ENCODE measurements at regions not wholly inside any gene's neighbourhood (a gene's known extent, or its start where the extent isn't known, plus 50 kb on each side); places are given as distances from the start of the nearest gene placed in this dataset.
"Not testable (repeated sequence)": the region's sequence is repeated elsewhere in the genome, so short reads cannot be mapped to it uniquely, and the experiment has no call there.

- DNase-seq = no peak
These were observed 310.3 kb upstream of the GNPDA2 start for GRCh38 chr4:45036677-45037076.

GRCh38 chr4:45033676-45034419, 307.5 kb upstream of the GNPDA2 start:
- no peak for DNase-seq

- DNase-seq = no peak
These were observed 303.7 kb upstream of the GNPDA2 start for GRCh38 chr4:45030059-45030458.

GRCh38 chr4:45007508-45007907, 281.2 kb upstream of the GNPDA2 start:
- DNase-seq = no peak

GRCh38 chr4:45006078-45006477, 279.7 kb upstream of the GNPDA2 start:
- DNase-seq = no peak

- DNase-seq = no peak
These were observed 278.6 kb upstream of the GNPDA2 start for GRCh38 chr4:45004847-45005565.

GRCh38 chr4:45004326-45004725, 278.0 kb upstream of the GNPDA2 start:
- no peak for DNase-seq

- DNase-seq = no peak
These were observed 270.0 kb upstream of the GNPDA2 start for GRCh38 chr4:44996276-44996845.

GRCh38 chr4:44988011-44988410, 261.7 kb upstream of the GNPDA2 start:
- DNase-seq = no peak

- DNase-seq = no peak
These were observed 259.6 kb upstream of the GNPDA2 start for GRCh38 chr4:44985938-44986337.

- DNase-seq = no peak
These were observed 258.8 kb upstream of the GNPDA2 start for GRCh38 chr4:44985152-44985551.

- DNase-seq = no peak
These were observed 257.7 kb upstream of the GNPDA2 start for GRCh38 chr4:44984083-44984482.

- no peak for DNase-seq
These were observed 256.7 kb upstream of the GNPDA2 start for GRCh38 chr4:44983083-44983482.

- no peak for DNase-seq
These were observed 251.7 kb upstream of the GNPDA2 start for GRCh38 chr4:44978020-44978419.

GRCh38 chr4:44965435-44966095, 239.2 kb upstream of the GNPDA2 start:
- peak; percentile 8 for DNase-seq

GRCh38 chr4:44964086-44964485, 237.7 kb upstream of the GNPDA2 start:
- DNase-seq = not testable (repeated sequence)

GRCh38 chr4:44961001-44961755, 234.8 kb upstream of the GNPDA2 start:
- no peak for DNase-seq

- DNase-seq = no peak
These were observed 205.4 kb upstream of the GNPDA2 start for GRCh38 chr4:44931720-44932119.

- DNase-seq = no peak
These were observed 202.4 kb upstream of the GNPDA2 start for GRCh38 chr4:44928785-44929184.

GRCh38 chr4:44927399-44928380, 201.3 kb upstream of the GNPDA2 start:
- peak; percentile 67 for DNase-seq

- peak; percentile 17 for DNase-seq
These were observed 190.1 kb upstream of the GNPDA2 start for GRCh38 chr4:44916411-44916810.

GRCh38 chr4:44914748-44915147, 188.4 kb upstream of the GNPDA2 start:
- DNase-seq = no peak
